ENCODE measurements at regions not wholly inside any gene's neighbourhood (a gene's known extent, or its start where the extent isn't known, plus 50 kb on each side); places are given as distances from the start of the nearest gene placed in this dataset.

GRCh38 chr1:221139991-221140390, 260.7 kb downstream of the HLX start:
- Histone ChIP-seq H3K9me3 (ENCODE audit: control insufficient read depth in 1 of 2, low read length in 2 of 2) (no peaks in the 10 kb centered on the region), H3K4me1 (ENCODE audit: insufficient read depth, low read length) (no peaks in the 10 kb centered on the region), H3K27me3 (ENCODE audit: insufficient read depth, low read length) (no peaks in the 10 kb centered on the region), H3K36me3 (ENCODE audit: insufficient read depth, low read length) (no peaks in the 10 kb centered on the region), H3K27ac (ENCODE audit: low read depth, low read length) (no peak overlapping the region), H3K4me3 (ENCODE audit: low read length in 2 of 2) (no peak overlapping the region)
- no peak for DNase-seq
- H3K27me3 Mint-ChIP-seq = peaks cover 0 to 4% of the 10 kb centered on the region in 2 donors
- intact Hi-C loops (cut with micrococcal nuclease) = no loop called here
- no peak overlapping the region for H3K27ac Mint-ChIP-seq
- H3K4me3 Mint-ChIP-seq = no peak overlapping the region
- ChIA-PET CTCF (ENCODE audit: partially characterized antibody) (no interaction called here), POLR2A (ENCODE audit: partially characterized antibody) (no interaction called here)
- H3K36me3 Mint-ChIP-seq = no peaks in the 10 kb centered on the region
- H3K4me1 Mint-ChIP-seq = no peaks in the 10 kb centered on the region
- H3K9me3 Mint-ChIP-seq = peaks cover 0 to 7% (median 0%) of the 10 kb centered on the region in 8 donors

- H3K4me1 ChIP-seq (ENCODE audit: insufficient read depth, low read length) = no peaks in the 10 kb centered on the region
- ChIA-PET POLR2A (ENCODE audit: partially characterized antibody) (no interaction called here), CTCF (ENCODE audit: partially characterized antibody) (no interaction called here)
- Mint-ChIP-seq H3K27me3 (peaks cover 0 to 4% of the 10 kb centered on the region in 2 donors), H3K9me3 (peaks cover 0 to 7% (median 0%) of the 10 kb centered on the region in 8 donors), H3K4me1 (no peaks in the 10 kb centered on the region), H3K27ac (no peak overlapping the region), H3K36me3 (no peaks in the 10 kb centered on the region), H3K4me3 (no peak overlapping the region)
- DNase-seq = no peak
- intact Hi-C loops (cut with micrococcal nuclease) = no loop called here
- no peak overlapping the region for H3K4me3 ChIP-seq (ENCODE audit: low read length in 2 of 2)
- no peaks in the 10 kb centered on the region for H3K27me3 ChIP-seq (ENCODE audit: insufficient read depth, low read length)
- no peak overlapping the region for H3K27ac ChIP-seq (ENCODE audit: low read depth, low read length)
- no peaks in the 10 kb centered on the region for H3K9me3 ChIP-seq (ENCODE audit: control insufficient read depth in 1 of 2, low read length in 2 of 2)
- no peaks in the 10 kb centered on the region for H3K36me3 ChIP-seq (ENCODE audit: insufficient read depth, low read length)
Measured at GRCh38 chr1:221141096-221141495, 261.9 kb downstream of the HLX start.

- Histone ChIP-seq H3K27me3 (ENCODE audit: insufficient read depth, low read length) (no peaks in the 10 kb centered on the region), H3K27ac (ENCODE audit: low read depth, low read length) (no peak overlapping the region), H3K9me3 (ENCODE audit: control insufficient read depth in 1 of 2, low read length in 2 of 2) (no peaks in the 10 kb centered on the region), H3K4me3 (ENCODE audit: low read length in 2 of 2) (no peak overlapping the region), H3K4me1 (ENCODE audit: insufficient read depth, low read length) (no peaks in the 10 kb centered on the region), H3K36me3 (ENCODE audit: insufficient read depth, low read length) (no peaks in the 10 kb centered on the region)
- ChIA-PET POLR2A (ENCODE audit: partially characterized antibody) (no interaction called here), CTCF (ENCODE audit: partially characterized antibody) (no interaction called here)
- Mint-ChIP-seq H3K27me3 (peaks cover 0 to 6% of the 10 kb centered on the region in 2 donors), H3K4me1 (no peaks in the 10 kb centered on the region), H3K9me3 (peaks cover 0 to 6% (median 0%) of the 10 kb centered on the region in 8 donors), H3K36me3 (no peaks in the 10 kb centered on the region), H3K4me3 (no peak overlapping the region), H3K27ac (peak overlapping the region in 1 of 7 donors; percentile 50)
- DNase-seq = no peak
- intact Hi-C loops (cut with micrococcal nuclease) = no loop called here
Measured at GRCh38 chr1:221141606-221142285, 262.5 kb downstream of the HLX start.

GRCh38 chr1:221148660-221149059, 269.4 kb downstream of the HLX start:
- H3K4me1 ChIP-seq (ENCODE audit: insufficient read depth, low read length) = no peaks in the 10 kb centered on the region
- Mint-ChIP-seq H3K4me1 (no peaks in the 10 kb centered on the region), H3K27me3 (peaks cover 0 to 2% of the 10 kb centered on the region in 2 donors), H3K4me3 (no peak overlapping the region), H3K9me3 (peaks cover 0 to 3% (median 0%) of the 10 kb centered on the region in 8 donors), H3K27ac (no peak overlapping the region), H3K36me3 (no peaks in the 10 kb centered on the region)
- no peak for DNase-seq
- no peaks in the 10 kb centered on the region for H3K27me3 ChIP-seq (ENCODE audit: insufficient read depth, low read length)
- H3K4me3 ChIP-seq (ENCODE audit: low read length in 2 of 2) = no peak overlapping the region
- H3K9me3 ChIP-seq (ENCODE audit: control insufficient read depth in 1 of 2, low read length in 2 of 2) = no peaks in the 10 kb centered on the region
- no peak overlapping the region for H3K27ac ChIP-seq (ENCODE audit: low read depth, low read length)
- intact Hi-C loops (cut with micrococcal nuclease) = no loop called here
- CTCF ChIA-PET (ENCODE audit: partially characterized antibody) = no interaction called here
- POLR2A ChIA-PET (ENCODE audit: partially characterized antibody) = no interaction called here
- H3K36me3 ChIP-seq (ENCODE audit: insufficient read depth, low read length) = no peaks in the 10 kb centered on the region

- intact Hi-C loops (cut with micrococcal nuclease) = no loop called here
- Histone ChIP-seq H3K36me3 (ENCODE audit: insufficient read depth, low read length) (no peaks in the 10 kb centered on the region), H3K4me3 (ENCODE audit: low read length in 2 of 2) (no peak overlapping the region), H3K27me3 (ENCODE audit: insufficient read depth, low read length) (no peaks in the 10 kb centered on the region), H3K9me3 (ENCODE audit: control insufficient read depth in 1 of 2, low read length in 2 of 2) (no peaks in the 10 kb centered on the region), H3K27ac (ENCODE audit: low read depth, low read length) (no peak overlapping the region), H3K4me1 (ENCODE audit: insufficient read depth, low read length) (no peaks in the 10 kb centered on the region)
- no peak overlapping the region for H3K4me3 Mint-ChIP-seq
- ChIA-PET CTCF (ENCODE audit: partially characterized antibody) (no interaction called here), POLR2A (ENCODE audit: partially characterized antibody) (no interaction called here)
- no peaks in the 10 kb centered on the region for H3K4me1 Mint-ChIP-seq
- peaks cover 0 to 2% of the 10 kb centered on the region in 2 donors for H3K27me3 Mint-ChIP-seq
- no peak for DNase-seq
- H3K9me3 Mint-ChIP-seq = peaks cover 0 to 6% (median 0%) of the 10 kb centered on the region in 8 donors
- no peaks in the 10 kb centered on the region for H3K36me3 Mint-ChIP-seq
- H3K27ac Mint-ChIP-seq = no peak overlapping the region
Measured at GRCh38 chr1:221149111-221149510, 269.9 kb downstream of the HLX start.

GRCh38 chr1:221149555-221150075, 270.4 kb downstream of the HLX start:
- no peak overlapping the region for H3K27ac ChIP-seq (ENCODE audit: low read depth, low read length)
- H3K4me1 ChIP-seq (ENCODE audit: insufficient read depth, low read length) = no peaks in the 10 kb centered on the region
- H3K36me3 ChIP-seq (ENCODE audit: insufficient read depth, low read length) = no peaks in the 10 kb centered on the region
- H3K27me3 ChIP-seq (ENCODE audit: insufficient read depth, low read length) = no peaks in the 10 kb centered on the region
- Mint-ChIP-seq H3K27ac (no peak overlapping the region), H3K4me3 (no peak overlapping the region), H3K36me3 (no peaks in the 10 kb centered on the region), H3K27me3 (peaks cover 0 to 2% of the 10 kb centered on the region in 2 donors), H3K4me1 (no peaks in the 10 kb centered on the region), H3K9me3 (peaks cover 0 to 6% (median 0%) of the 10 kb centered on the region in 8 donors)
- no peak overlapping the region for H3K4me3 ChIP-seq (ENCODE audit: low read length in 2 of 2)
- POLR2A ChIA-PET (ENCODE audit: partially characterized antibody) = no interaction called here
- intact Hi-C loops (cut with micrococcal nuclease) = no loop called here
- DNase-seq = no peak
- H3K9me3 ChIP-seq (ENCODE audit: control insufficient read depth in 1 of 2, low read length in 2 of 2) = no peaks in the 10 kb centered on the region
- CTCF ChIA-PET (ENCODE audit: partially characterized antibody) = no interaction called here

GRCh38 chr1:221150996-221151395, 271.8 kb downstream of the HLX start:
- peaks cover 0 to 3% (median 0%) of the 10 kb centered on the region in 8 donors for H3K9me3 Mint-ChIP-seq
- Histone ChIP-seq H3K36me3 (ENCODE audit: insufficient read depth, low read length) (no peaks in the 10 kb centered on the region), H3K9me3 (ENCODE audit: control insufficient read depth in 1 of 2, low read length in 2 of 2) (no peaks in the 10 kb centered on the region), H3K27ac (ENCODE audit: low read depth, low read length) (no peak overlapping the region), H3K4me3 (ENCODE audit: low read length in 2 of 2) (no peak overlapping the region), H3K4me1 (ENCODE audit: insufficient read depth, low read length) (no peaks in the 10 kb centered on the region), H3K27me3 (ENCODE audit: insufficient read depth, low read length) (no peaks in the 10 kb centered on the region)
- H3K4me3 Mint-ChIP-seq = no peak overlapping the region
- intact Hi-C loops (cut with micrococcal nuclease) = no loop called here
- no peak overlapping the region for H3K27ac Mint-ChIP-seq
- CTCF ChIA-PET (ENCODE audit: partially characterized antibody) = no interaction called here
- no peaks in the 10 kb centered on the region for H3K4me1 Mint-ChIP-seq
- POLR2A ChIA-PET (ENCODE audit: partially characterized antibody) = no interaction called here
- H3K36me3 Mint-ChIP-seq = no peaks in the 10 kb centered on the region
- H3K27me3 Mint-ChIP-seq = peaks cover 0 to 2% of the 10 kb centered on the region in 2 donors
- no peak for DNase-seq

All from CD4-positive, alpha-beta memory T cell (primary cell).